Lung (tissue), 11 donors: ENCODE measurements at regions not wholly inside any gene's neighbourhood (a gene's known extent, or its start where the extent isn't known, plus 50 kb on each side); places are given as distances from the start of the nearest gene placed in this dataset.

Experiments used
- ATAC-seq: fragments of 200-7000 bp; cut with Tn5 transposase; one replicate; pipeline ENCODE4 v1.9.1; 2020; ENCODE audit warnings: moderate number of reproducible peaks; ENCODE audit not compliant: insufficient read depth, low FRiP score
- DNase-seq, 3 donors: peaks; one replicate each; pipeline ENCODE4 v3.0.0-alpha.2; 2013 to 2017
- H3K27ac ChIP-seq, 2 donors: one replicate each; pipeline ENCODE4 v1.5.1; 2013; ENCODE audit warnings: mild to moderate bottlenecking in 2 of 2, moderate library complexity in 2 of 2, control low read depth in 1 of 2, inconsistent platforms in 1 of 2, low read depth in 1 of 2, low read length in 1 of 2
- H3K27me3 ChIP-seq, 3 donors: one replicate each; pipeline ENCODE4 v1.5.1; 2013; ENCODE audit warnings: low read length in 2 of 3; ENCODE audit not compliant: control insufficient read depth in 3 of 3, insufficient read depth in 3 of 3
- H3K36me3 ChIP-seq, 4 donors: one replicate each; pipeline ENCODE4 v1.5.1; 2013; ENCODE audit warnings: low read length in 4 of 4, mild to moderate bottlenecking in 1 of 4, moderate library complexity in 1 of 4; ENCODE audit not compliant: control insufficient read depth in 4 of 4, insufficient read depth in 4 of 4
- H3K4me1 ChIP-seq, 5 donors: one replicate each; pipeline ENCODE4 v1.5.1; 2013; ENCODE audit warnings: low read length in 5 of 5, mild to moderate bottlenecking in 2 of 5, moderate library complexity in 1 of 5; ENCODE audit not compliant: control insufficient read depth in 5 of 5, insufficient read depth in 5 of 5
- H3K4me3 ChIP-seq: one replicate; pipeline ENCODE4 v1.5.1; 2013; ENCODE audit warnings: mild to moderate bottlenecking, control low read depth, moderate library complexity
- H3K9ac ChIP-seq, 2 donors: one replicate each; pipeline ENCODE4 v1.5.1; 2013; ENCODE audit warnings: low read length in 2 of 2, control low read depth in 1 of 2; ENCODE audit not compliant: insufficient read depth in 1 of 2
- H3K9me3 ChIP-seq, 4 donors: one replicate each; pipeline ENCODE4 v1.5.1; 2013; ENCODE audit warnings: low read length in 3 of 4, mild to moderate bottlenecking in 1 of 4, moderate library complexity in 1 of 4; ENCODE audit not compliant: control insufficient read depth in 4 of 4, insufficient read depth in 3 of 4
- CTCF ChIP-seq: IDR thresholded peaks from 2 replicates; pipeline ENCODE4 v1.5.1; 2012; ENCODE audit warnings: mild to moderate bottlenecking; ENCODE audit errors: control extremely low read depth, extremely low read depth
- WGBS, 2 donors: extraction: QIAGEN DNeasy Blood & Tissue Kit; methylation state at CpG; one replicate each; pipeline ENCODE4 v1.1.7; 2013; 5-methylcytosine and 5-hydroxymethylcytosine counted together
- donor health status: control.
- donor health status: control.
- donor health status: Bipolar disorder and iron deficiency.
- donor health status: healthy.
- donor health status: DM: yes; HTN: yes; CAD: no.

- ATAC-seq: no peak
- Histone ChIP-seq H3K4me1 (peaks cover 0 to 29% (median 2%) of the 10 kb centered on the region in 5 donors), H3K4me3 (no peak overlapping the region), H3K36me3 (no peaks in the 10 kb centered on the region), H3K9me3 (peaks cover 0 to 2% (median 0%) of the 10 kb centered on the region in 4 donors), H3K27ac (no peak overlapping the region), H3K9ac (no peak overlapping the region), H3K27me3 (no peaks in the 10 kb centered on the region)
- TF ChIP-seq CTCF: no peak
- 89% methylated on average over 3 of the region's 3 CpGs for WGBS, 2 donors
- no peak for DNase-seq
Measured at GRCh38 chr16:80065541-80065940, 465.0 kb upstream of the MAF start.

- H3K27ac ChIP-seq: no peak overlapping the region
- WGBS, 2 donors: 66 to 80% methylated on average over 4 of the region's 4 CpGs
- H3K9ac ChIP-seq: no peak overlapping the region
- no peak overlapping the region for H3K4me3 ChIP-seq
- TF ChIP-seq CTCF: no peak
- peaks cover 0 to 48% (median 3%) of the 10 kb centered on the region in 5 donors for H3K4me1 ChIP-seq
- no peaks in the 10 kb centered on the region for H3K9me3 ChIP-seq
- DNase-seq (peak in 2 of 3 donors; percentile 27 to 69), ATAC-seq (no peak)
- no peaks in the 10 kb centered on the region for H3K36me3 ChIP-seq
- no peaks in the 10 kb centered on the region for H3K27me3 ChIP-seq
Measured at GRCh38 chr16:80063713-80064069, 463.2 kb upstream of the MAF start.

GRCh38 chr16:80063031-80063712 lies 462.6 kb upstream of the MAF start:
- peak in 1 of 3 donors; percentile 80 for DNase-seq

More at GRCh38 chr16:80063031-80063712, 462.6 kb upstream of the MAF start:
- no peak overlapping the region for H3K27ac ChIP-seq
- H3K9me3 ChIP-seq: no peaks in the 10 kb centered on the region
- 67 to 81% methylated on average over 7 of the region's 7 CpGs for WGBS, 2 donors
- H3K9ac ChIP-seq: no peak overlapping the region
- H3K36me3 ChIP-seq: no peaks in the 10 kb centered on the region
- peaks cover 0 to 52% (median 7%) of the 10 kb centered on the region in 5 donors for H3K4me1 ChIP-seq
- H3K4me3 ChIP-seq: no peak overlapping the region
- ATAC-seq: no peak
- no peaks in the 10 kb centered on the region for H3K27me3 ChIP-seq
- TF ChIP-seq CTCF: no peak
